Right atrium auricular region (tissue), 2 donors: ENCODE measurements at regions not wholly inside any gene's neighbourhood (a gene's known extent, or its start where the extent isn't known, plus 50 kb on each side); places are given as distances from the start of the nearest gene placed in this dataset.

ENCODE experiments used
- DNase-seq: peaks from one replicate; pipeline ENCODE4 v3.0.0-alpha.2; 2019; ENCODE audit warnings: low spot score
- H3K27ac ChIP-seq, 2 donors: fragments of 200-600 bp; sonication (generic); 1 replicate in 1 of 2; 2 replicates in 1 of 2; pipeline ENCODE4 v1.5.1; 2016 to 2019
- H3K27me3 ChIP-seq, 2 donors: fragments of 200-600 bp; sonication (generic); one replicate each; pipeline versions ENCODE4 v1.5.1 to v1.6.0; 2017 to 2019
- H3K36me3 ChIP-seq: fragments of 200-600 bp; sonication (generic); one replicate; pipeline ENCODE4 v1.5.1; 2016
- H3K4me1 ChIP-seq, 2 donors: fragments of 200-600 bp; sonication (generic); one replicate each; pipeline versions ENCODE4 v1.5.1 to v1.6.0; 2017 to 2019
- H3K4me3 ChIP-seq, 2 donors: fragments of 200-600 bp; sonication (generic); 1 replicate in 1 of 2; 2 replicates in 1 of 2; pipeline ENCODE4 v1.5.1; 2017 to 2019; ENCODE audit warnings: mild to moderate bottlenecking in 1 of 2, moderate library complexity in 1 of 2
- H3K9me3 ChIP-seq, 2 donors: fragments of 200-600 bp; sonication (generic); one replicate each; pipeline ENCODE4 v1.5.1; 2019
- CTCF ChIP-seq, 2 donors: fragments of 200-600 bp; sonication (generic); IDR thresholded peaks; one replicate each; pipeline ENCODE4 v1.5.1; 2019; ENCODE audit warnings: antibody characterized with exemption in 2 of 2

- Histone ChIP-seq H3K4me1 (peaks cover 0 to 16% of the 10 kb centered on the region in 2 donors), H3K27me3 (no peaks in the 10 kb centered on the region), H3K27ac (no peak overlapping the region), H3K36me3 (no peaks in the 10 kb centered on the region), H3K4me3 (no peak overlapping the region), H3K9me3 (no peaks in the 10 kb centered on the region)
- no peak for DNase-seq
- TF ChIP-seq CTCF (IDR thresholded peaks at IDR 0.05), result no peak
Measured at GRCh38 chr7:46034056-46034768, 113.1 kb upstream of the IGFBP3 start.

- H3K4me1 ChIP-seq, result peaks cover 0 to 16% of the 10 kb centered on the region in 2 donors
- no peak overlapping the region for H3K4me3 ChIP-seq
- H3K36me3 ChIP-seq, result no peaks in the 10 kb centered on the region
- no peak for DNase-seq
- TF ChIP-seq CTCF (IDR thresholded peaks at IDR 0.05), result no peak
- H3K9me3 ChIP-seq, result no peaks in the 10 kb centered on the region
- no peaks in the 10 kb centered on the region for H3K27me3 ChIP-seq
- no peak overlapping the region for H3K27ac ChIP-seq
Measured at GRCh38 chr7:46033592-46033991, 112.5 kb upstream of the IGFBP3 start.

- Histone ChIP-seq H3K27me3 (no peaks in the 10 kb centered on the region), H3K27ac (no peak overlapping the region), H3K4me3 (no peak overlapping the region), H3K9me3 (no peaks in the 10 kb centered on the region), H3K4me1 (peaks cover 0 to 16% of the 10 kb centered on the region in 2 donors), H3K36me3 (no peaks in the 10 kb centered on the region)
- no peak for DNase-seq
- no peak for TF ChIP-seq CTCF (IDR thresholded peaks at IDR 0.05)
Measured at GRCh38 chr7:46032942-46033341, 111.9 kb upstream of the IGFBP3 start.

GRCh38 chr7:46032353-46032752, 111.3 kb upstream of the IGFBP3 start:
- peaks cover 0 to 16% of the 10 kb centered on the region in 2 donors for H3K4me1 ChIP-seq
- no peak for TF ChIP-seq CTCF (IDR thresholded peaks at IDR 0.05)
- H3K27ac ChIP-seq, result no peak overlapping the region
- H3K27me3 ChIP-seq, result no peaks in the 10 kb centered on the region
- H3K4me3 ChIP-seq, result no peak overlapping the region
- no peak for DNase-seq
- no peaks in the 10 kb centered on the region for H3K9me3 ChIP-seq
- no peaks in the 10 kb centered on the region for H3K36me3 ChIP-seq

GRCh38 chr7:46029111-46029704, 108.1 kb upstream of the IGFBP3 start:
- no peak for TF ChIP-seq CTCF (IDR thresholded peaks at IDR 0.05)

More at GRCh38 chr7:46029111-46029704, 108.1 kb upstream of the IGFBP3 start:
- no peaks in the 10 kb centered on the region for H3K36me3 ChIP-seq
- no peaks in the 10 kb centered on the region for H3K27me3 ChIP-seq
- DNase-seq, result no peak
- peaks cover 0 to 7% of the 10 kb centered on the region in 2 donors for H3K4me1 ChIP-seq
- H3K4me3 ChIP-seq, result no peak overlapping the region
- no peaks in the 10 kb centered on the region for H3K9me3 ChIP-seq
- H3K27ac ChIP-seq, result no peak overlapping the region
